H1 (cell line): ENCODE measurements at regions not wholly inside any gene's neighbourhood (a gene's known extent, or its start where the extent isn't known, plus 50 kb on each side); places are given as distances from the start of the nearest gene placed in this dataset.

Source experiments
- CHD2 ChIP-seq: IDR thresholded peaks from 2 replicates; pipeline ENCODE4 v1.6.1; 2012; ENCODE audit warnings: low read length, improper control_type of control experiment
- E2F6 ChIP-seq: IDR thresholded peaks from 2 replicates; pipeline ENCODE4 v1.6.1; 2012; ENCODE audit warnings: inconsistent platforms
- KDM1A ChIP-seq: fragments of 200-600, 300-600 bp; sonication (generic); IDR thresholded peaks from 2 replicates; pipeline ENCODE4 v1.7.1; 2016; ENCODE audit warnings: mild to moderate bottlenecking, low read length, borderline replicate concordance
- RNF2 ChIP-seq: fragments of 200-900, 300-1000 bp; sonication (generic); IDR thresholded peaks from 2 replicates; pipeline ENCODE4 v1.7.1; 2016; ENCODE audit warnings: borderline replicate concordance, low read depth, mild to moderate bottlenecking, antibody characterized with exemption, low read length; ENCODE audit not compliant: poor library complexity, severe bottlenecking; ENCODE audit errors: missing control alignments

- no peak for TF ChIP-seq RNF2
- TF ChIP-seq KDM1A: no peak
- TF ChIP-seq CHD2: no peak
- TF ChIP-seq E2F6: no peak
- TF ChIP-seq, all 59 proteins: peak for 0
These were observed 292.4 kb downstream of the MRPS30 start (continued) for GRCh38 chr5:45101146-45101545.
